Caco-2 (cell line): ENCODE measurements at regions not wholly inside any gene's neighbourhood (a gene's known extent, or its start where the extent isn't known, plus 50 kb on each side); places are given as distances from the start of the nearest gene placed in this dataset.

ENCODE experiments used
- BruUV-seq: library from RNA; stranded (reverse); fragments of 400-500 nt; replicated peaks from 2 replicates; lab custom pipeline; 2021; lab: Mats Ljungman, UMichigan
- CTCF ChIA-PET: fragments of 300-600 bp; sonication (Branson Sonifier 250); formaldehyde crosslinking; loops from one replicate; lab custom pipeline; 2022; ENCODE audit warnings: antibody characterized with exemption; lab: Charles Lee
- POLR2A ChIA-PET: fragments of 300-600 bp; sonication (Branson Sonifier 250); formaldehyde crosslinking; loops from one replicate; lab custom pipeline; 2022; ENCODE audit warnings: antibody characterized with exemption; lab: Charles Lee
- DNase-seq, 2 experiments: peaks; one replicate each; pipeline versions ENCODE4 v3.0.0 to v3.0.0-alpha.2; 2020 to 2022
- H3K27me3 ChIP-seq: replicated peaks from 2 replicates; pipeline ENCODE4 v1.6.0; 2011; ENCODE audit warnings: low read length; ENCODE audit not compliant: control insufficient read depth, insufficient read depth
- H3K36me3 ChIP-seq: 2 replicates; pipeline ENCODE4 v1.5.1; 2011; ENCODE audit warnings: low read length; ENCODE audit not compliant: control insufficient read depth, insufficient read depth
- H3K4me1 ChIP-seq: fragments of 250-450 bp; sonication (Bioruptor Pico); 2 replicates; pipeline ENCODE4 v1.5.1; 2020; ENCODE audit warnings: mild to moderate bottlenecking
- H3K4me3 ChIP-seq: 2 replicates; pipeline ENCODE4 v1.5.1; 2011; ENCODE audit warnings: low read depth, mild to moderate bottlenecking, control low read depth, low read length
- H3K9me3 ChIP-seq: fragments of 250-450 bp; sonication (Bioruptor Pico); 2 replicates; pipeline ENCODE4 v1.5.1; 2020; ENCODE audit warnings: mild to moderate bottlenecking, moderate library complexity
- H3K27ac Mint-ChIP-seq: one replicate; pipeline ENCODE4 v1.8.0; 2022; ENCODE audit warnings: mixed read lengths; ENCODE audit not compliant: unreplicated experiment
- H3K27me3 Mint-ChIP-seq: one replicate; pipeline ENCODE4 v1.8.0; 2022; ENCODE audit warnings: mixed read lengths; ENCODE audit not compliant: insufficient read depth, unreplicated experiment
- H3K36me3 Mint-ChIP-seq: one replicate; pipeline ENCODE4 v1.8.0; 2022; ENCODE audit warnings: mild to moderate bottlenecking, mixed read lengths; ENCODE audit not compliant: insufficient read depth, unreplicated experiment
- H3K4me1 Mint-ChIP-seq: one replicate; pipeline ENCODE4 v1.8.0; 2022; ENCODE audit warnings: low read depth, mixed read lengths; ENCODE audit not compliant: unreplicated experiment
- H3K4me3 Mint-ChIP-seq: one replicate; pipeline ENCODE4 v1.8.0; 2022; ENCODE audit warnings: mild to moderate bottlenecking, moderate library complexity, mixed read lengths; ENCODE audit not compliant: unreplicated experiment
- H3K9me3 Mint-ChIP-seq: one replicate; pipeline ENCODE4 v1.8.0; 2022; ENCODE audit warnings: mixed read lengths; ENCODE audit not compliant: unreplicated experiment
- intact Hi-C: fragments of 100-400 bp; cut with micrococcal nuclease; formaldehyde crosslinking; loops from one replicate; pipeline ENCODE4 v1.10.0; 2022; ENCODE audit not compliant: unreplicated experiment
- TF ChIP-seq, protein P1 (sequence below), 2 experiments: fragments of 200-600 bp in 1 of 2; IDR thresholded peaks; 1 replicate in 1 of 2; 2 replicates in 1 of 2; pipeline versions ENCODE4 v1.5.1 to v1.8.0; 2011 to 2022; ENCODE audit warnings: antibody characterized with exemption in 1 of 2, control low read depth in 1 of 2, inconsistent platforms in 1 of 2, low read depth in 1 of 2, low read length in 1 of 2, mild to moderate bottlenecking in 1 of 2, moderate library complexity in 1 of 2; ENCODE audit not compliant: insufficient read depth in 1 of 2, severe bottlenecking in 1 of 2, unreplicated experiment in 1 of 2

DNA sequence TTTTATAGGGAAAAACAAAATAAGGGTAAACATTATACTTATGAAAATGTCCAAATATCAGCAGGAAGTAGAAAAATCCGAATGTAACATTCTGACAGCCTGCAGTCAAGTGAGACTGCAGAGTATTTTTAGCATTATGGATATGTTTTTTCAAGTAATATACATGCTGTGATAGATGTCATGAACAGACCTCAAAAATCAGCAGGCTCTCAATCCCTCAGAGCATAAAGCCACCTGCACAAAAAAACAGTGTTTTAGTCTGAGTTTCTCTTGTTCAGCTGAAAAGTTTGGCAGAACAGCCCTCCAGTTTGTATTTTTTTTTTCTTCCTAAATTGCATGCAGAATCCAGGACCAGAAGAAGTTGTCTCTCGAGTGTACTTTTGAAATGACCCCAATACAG, 219.1 kb upstream of the FMN2 start:
- no peaks in the 10 kb centered on the region for H3K36me3 ChIP-seq
- no peak overlapping the region for H3K4me3 ChIP-seq
- no peaks in the 10 kb centered on the region for H3K27me3 ChIP-seq
- Mint-ChIP-seq H3K36me3 (no peaks in the 10 kb centered on the region), H3K4me3 (no peak overlapping the region), H3K27ac (no peak overlapping the region), H3K4me1 (peaks cover 9% of the 10 kb centered on the region), H3K9me3 (no peaks in the 10 kb centered on the region), H3K27me3 (no peaks in the 10 kb centered on the region)
- H3K9me3 ChIP-seq, result no peaks in the 10 kb centered on the region
- POLR2A ChIA-PET, result no interaction called here
- H3K4me1 ChIP-seq, result no peaks in the 10 kb centered on the region
- CTCF ChIA-PET, result no interaction called here
- no TSS peak for BruUV-seq
- DNase-seq, result no peak
- intact Hi-C loops, result no loop called here
- TF ChIP-seq, protein P1, sequence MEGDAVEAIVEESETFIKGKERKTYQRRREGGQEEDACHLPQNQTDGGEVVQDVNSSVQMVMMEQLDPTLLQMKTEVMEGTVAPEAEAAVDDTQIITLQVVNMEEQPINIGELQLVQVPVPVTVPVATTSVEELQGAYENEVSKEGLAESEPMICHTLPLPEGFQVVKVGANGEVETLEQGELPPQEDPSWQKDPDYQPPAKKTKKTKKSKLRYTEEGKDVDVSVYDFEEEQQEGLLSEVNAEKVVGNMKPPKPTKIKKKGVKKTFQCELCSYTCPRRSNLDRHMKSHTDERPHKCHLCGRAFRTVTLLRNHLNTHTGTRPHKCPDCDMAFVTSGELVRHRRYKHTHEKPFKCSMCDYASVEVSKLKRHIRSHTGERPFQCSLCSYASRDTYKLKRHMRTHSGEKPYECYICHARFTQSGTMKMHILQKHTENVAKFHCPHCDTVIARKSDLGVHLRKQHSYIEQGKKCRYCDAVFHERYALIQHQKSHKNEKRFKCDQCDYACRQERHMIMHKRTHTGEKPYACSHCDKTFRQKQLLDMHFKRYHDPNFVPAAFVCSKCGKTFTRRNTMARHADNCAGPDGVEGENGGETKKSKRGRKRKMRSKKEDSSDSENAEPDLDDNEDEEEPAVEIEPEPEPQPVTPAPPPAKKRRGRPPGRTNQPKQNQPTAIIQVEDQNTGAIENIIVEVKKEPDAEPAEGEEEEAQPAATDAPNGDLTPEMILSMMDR (IDR thresholded peaks at IDR 0.05; ENCODE audit: insufficient read depth in 1 of 2, low read depth in 1 of 2, low read length in 1 of 2, severe bottlenecking in 1 of 2, unreplicated experiment in 1 of 2), result no peak

DNA sequence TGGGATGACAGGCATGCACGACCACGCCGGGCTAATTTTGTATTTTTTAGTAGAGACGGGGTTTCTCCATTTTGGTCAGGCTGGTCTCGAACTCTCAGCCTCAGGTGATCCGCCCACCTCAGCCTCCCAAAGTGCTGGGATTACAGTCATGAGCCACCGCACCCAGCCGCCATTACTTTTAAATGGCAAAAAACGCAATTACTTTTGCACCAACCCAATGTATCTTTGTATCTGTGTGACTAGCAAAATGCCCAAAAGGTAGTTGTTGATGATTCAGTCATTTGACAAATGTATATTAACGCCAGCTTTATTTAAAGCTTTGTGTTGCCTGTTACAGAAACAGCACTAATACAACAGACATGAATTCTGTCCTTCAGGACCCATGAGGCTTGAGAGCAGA, 216.9 kb upstream of the FMN2 start:
- ChIA-PET CTCF (no interaction called here), POLR2A (no interaction called here)
- Mint-ChIP-seq H3K36me3 (no peaks in the 10 kb centered on the region), H3K4me3 (no peak overlapping the region), H3K27ac (no peak overlapping the region), H3K4me1 (peaks cover 9% of the 10 kb centered on the region), H3K9me3 (no peaks in the 10 kb centered on the region), H3K27me3 (no peaks in the 10 kb centered on the region)
- no peak for DNase-seq
- Histone ChIP-seq H3K4me1 (no peaks in the 10 kb centered on the region), H3K36me3 (no peaks in the 10 kb centered on the region), H3K9me3 (no peaks in the 10 kb centered on the region), H3K4me3 (no peak overlapping the region), H3K27me3 (no peaks in the 10 kb centered on the region)
- intact Hi-C loops, result no loop called here
- TF ChIP-seq, protein P1 (IDR thresholded peaks at IDR 0.05; ENCODE audit: insufficient read depth in 1 of 2, low read depth in 1 of 2, low read length in 1 of 2, severe bottlenecking in 1 of 2, unreplicated experiment in 1 of 2), result no peak
- BruUV-seq, result no TSS peak

DNA sequence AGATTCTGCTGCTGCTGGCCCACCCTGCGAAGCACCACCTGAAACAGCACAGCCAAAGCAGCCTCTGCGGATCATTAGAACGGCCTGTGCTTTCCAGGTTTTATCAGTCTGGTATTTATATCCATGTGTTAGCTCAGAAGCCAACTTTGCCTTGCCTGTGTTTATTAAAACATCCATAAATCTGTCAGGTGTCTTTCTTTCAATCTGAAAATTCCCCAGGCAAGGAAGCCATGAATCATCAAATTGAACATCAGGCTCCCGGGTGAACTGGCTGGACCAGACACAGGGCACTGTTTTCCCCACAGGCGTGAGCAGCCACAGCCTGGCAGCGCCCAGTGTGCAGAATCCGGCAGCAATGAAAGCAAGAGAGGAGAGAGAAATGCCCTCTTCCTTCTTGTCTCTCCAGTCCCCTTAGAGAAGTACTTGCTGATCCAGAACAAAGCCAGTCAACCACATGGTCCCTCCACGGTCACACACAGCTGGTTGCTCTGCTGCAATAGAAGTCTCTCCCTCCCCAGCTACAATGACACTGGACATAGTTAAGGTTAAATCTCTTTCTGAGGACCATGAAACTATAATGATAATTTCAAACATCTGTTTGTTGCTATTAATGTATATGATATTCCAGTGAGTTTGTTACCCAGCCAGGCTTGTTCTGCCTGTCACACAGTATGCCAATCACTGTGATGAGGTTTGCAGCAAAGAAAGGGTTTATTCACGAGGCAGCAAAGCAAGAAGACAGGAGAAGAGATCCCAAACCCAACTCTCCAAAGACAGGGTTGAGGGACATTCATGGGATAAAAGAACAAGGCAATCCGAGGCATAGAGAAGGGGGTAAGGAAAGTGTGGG, 212.1 kb upstream of the FMN2 start:
- intact Hi-C loops, result no loop called here
- H3K27ac Mint-ChIP-seq, result no peak overlapping the region
- Histone ChIP-seq H3K9me3 (no peaks in the 10 kb centered on the region), H3K36me3 (no peaks in the 10 kb centered on the region), H3K4me3 (no peak overlapping the region), H3K4me1 (no peaks in the 10 kb centered on the region), H3K27me3 (no peaks in the 10 kb centered on the region)
- DNase-seq, result no peak
- POLR2A ChIA-PET, result no interaction called here
- peaks cover 9% of the 10 kb centered on the region for H3K4me1 Mint-ChIP-seq
- H3K27me3 Mint-ChIP-seq, result no peaks in the 10 kb centered on the region
- no peaks in the 10 kb centered on the region for H3K9me3 Mint-ChIP-seq
- no peak overlapping the region for H3K4me3 Mint-ChIP-seq
- no peaks in the 10 kb centered on the region for H3K36me3 Mint-ChIP-seq
- CTCF ChIA-PET, result no interaction called here
- TF ChIP-seq, protein P1 (IDR thresholded peaks at IDR 0.05; ENCODE audit: insufficient read depth in 1 of 2, low read depth in 1 of 2, low read length in 1 of 2, severe bottlenecking in 1 of 2, unreplicated experiment in 1 of 2), result no peak
- no TSS peak for BruUV-seq
